ENCODE measurements at regions not wholly inside any gene's neighbourhood (a gene's known extent, or its start where the extent isn't known, plus 50 kb on each side); places are given as distances from the start of the nearest gene placed in this dataset.

DNA sequence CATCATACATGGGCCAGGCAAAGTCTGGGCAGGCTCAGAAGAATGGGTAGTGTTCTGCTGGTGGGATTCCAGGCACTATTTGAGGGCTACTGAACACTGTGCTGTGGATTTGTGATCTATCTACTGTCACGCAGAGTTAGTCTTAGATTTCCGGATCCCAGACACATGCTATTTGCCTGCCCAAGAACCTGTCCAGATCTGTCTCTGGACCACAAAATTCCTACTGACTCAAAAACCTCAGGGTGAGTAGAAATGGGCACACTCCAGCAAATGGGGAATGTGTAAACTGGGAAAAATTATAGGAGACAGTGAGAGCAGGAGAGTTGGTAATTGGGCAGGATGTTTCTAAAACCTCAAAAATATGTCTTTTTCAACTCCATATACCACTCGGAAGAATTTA lies 129.9 kb downstream of the GALC start:
- no peaks in the 10 kb centered on the region for H3K9me2 ChIP-seq (replicated peaks; ENCODE audit: insufficient read depth, low read length)
- DNase-seq: no peak
- H3F3A ChIP-seq (ENCODE audit: insufficient read depth, low read length): no peaks in the 10 kb centered on the region
- no peaks in the 10 kb centered on the region for H3K36me3 ChIP-seq (replicated peaks; ENCODE audit: insufficient read depth, low read length)
- no peak overlapping the region for H3K4me3 ChIP-seq (ENCODE audit: low read length)
- no peak overlapping the region for H3K4me2 ChIP-seq (ENCODE audit: low read depth, low read length)
- TF ChIP-seq EZH2 (optimal IDR thresholded peaks at IDR 0.05; ENCODE audit: low read depth, low read length) (no peak), EZH2phosphoT487 (IDR thresholded peaks at IDR 0.05; ENCODE audit: low read length) (no peak)
- TF ChIP-seq, protein P1, sequence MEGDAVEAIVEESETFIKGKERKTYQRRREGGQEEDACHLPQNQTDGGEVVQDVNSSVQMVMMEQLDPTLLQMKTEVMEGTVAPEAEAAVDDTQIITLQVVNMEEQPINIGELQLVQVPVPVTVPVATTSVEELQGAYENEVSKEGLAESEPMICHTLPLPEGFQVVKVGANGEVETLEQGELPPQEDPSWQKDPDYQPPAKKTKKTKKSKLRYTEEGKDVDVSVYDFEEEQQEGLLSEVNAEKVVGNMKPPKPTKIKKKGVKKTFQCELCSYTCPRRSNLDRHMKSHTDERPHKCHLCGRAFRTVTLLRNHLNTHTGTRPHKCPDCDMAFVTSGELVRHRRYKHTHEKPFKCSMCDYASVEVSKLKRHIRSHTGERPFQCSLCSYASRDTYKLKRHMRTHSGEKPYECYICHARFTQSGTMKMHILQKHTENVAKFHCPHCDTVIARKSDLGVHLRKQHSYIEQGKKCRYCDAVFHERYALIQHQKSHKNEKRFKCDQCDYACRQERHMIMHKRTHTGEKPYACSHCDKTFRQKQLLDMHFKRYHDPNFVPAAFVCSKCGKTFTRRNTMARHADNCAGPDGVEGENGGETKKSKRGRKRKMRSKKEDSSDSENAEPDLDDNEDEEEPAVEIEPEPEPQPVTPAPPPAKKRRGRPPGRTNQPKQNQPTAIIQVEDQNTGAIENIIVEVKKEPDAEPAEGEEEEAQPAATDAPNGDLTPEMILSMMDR (IDR thresholded peaks at IDR 0.05; ENCODE audit: low read length): no peak
- no peaks in the 10 kb centered on the region for H4K20me1 ChIP-seq (ENCODE audit: insufficient read depth, low read length)
- H3K9me3 ChIP-seq (replicated peaks; ENCODE audit: insufficient read depth, low read length): no peaks in the 10 kb centered on the region
- H3K27ac ChIP-seq (ENCODE audit: low read length): no peak overlapping the region
- no peaks in the 10 kb centered on the region for H3K4me1 ChIP-seq (ENCODE audit: low read length)
- H3K9ac ChIP-seq (ENCODE audit: low read length): no peak overlapping the region
- H3K27me3 ChIP-seq (replicated peaks; ENCODE audit: insufficient read depth, low read length): no peaks in the 10 kb centered on the region
- no peaks in the 10 kb centered on the region for H3K79me2 ChIP-seq (ENCODE audit: low read length)
- H2AFZ ChIP-seq (ENCODE audit: low read length): no peak overlapping the region

DNA sequence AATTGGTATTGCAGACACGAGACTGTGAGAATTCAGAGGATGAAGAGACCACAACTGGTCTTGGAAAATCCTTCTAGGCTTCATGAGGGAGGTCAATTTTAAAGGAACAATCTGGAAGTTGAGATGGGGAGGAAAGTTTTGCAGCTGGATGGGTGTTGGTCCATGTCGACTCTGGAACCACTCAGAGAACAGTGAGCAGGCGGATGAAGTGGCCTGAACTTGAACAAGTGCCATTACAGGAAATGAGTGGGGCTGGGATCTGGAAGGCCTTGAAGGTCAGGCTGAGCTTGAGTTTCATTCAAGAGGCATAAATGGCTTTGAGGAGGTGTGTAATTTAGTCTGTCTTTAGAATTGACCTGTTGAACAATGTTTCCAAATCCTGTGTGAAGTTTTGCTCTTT lies 140.9 kb downstream of the GALC start:
- TF ChIP-seq, protein P1 (IDR thresholded peaks at IDR 0.05; ENCODE audit: low read length): no peak
- no peak for TF ChIP-seq EZH2 (optimal IDR thresholded peaks at IDR 0.05; ENCODE audit: low read depth, low read length)
- no peak for TF ChIP-seq EZH2phosphoT487 (IDR thresholded peaks at IDR 0.05; ENCODE audit: low read length)
- no peak overlapping the region for H3K9ac ChIP-seq (ENCODE audit: low read length)

DNA sequence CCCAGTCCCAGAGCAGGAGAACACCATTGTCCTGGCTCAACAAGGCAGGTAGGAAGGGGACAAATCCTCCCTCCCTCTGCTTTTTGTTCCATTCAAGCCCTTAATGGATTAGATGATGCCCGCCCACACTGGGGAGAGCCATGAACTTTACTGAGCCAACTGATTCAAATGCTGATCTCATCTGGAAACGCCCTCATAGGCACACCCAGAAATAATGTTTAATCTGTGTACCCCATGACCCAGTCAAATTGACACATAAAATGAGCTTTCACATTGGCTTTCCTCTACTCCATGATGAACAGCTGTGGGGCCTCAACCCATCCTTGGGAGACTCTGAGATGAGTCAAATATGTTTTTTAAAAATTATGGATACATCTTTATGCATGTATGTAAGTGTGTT lies 141.8 kb downstream of the GALC start:
- Histone ChIP-seq H3K4me3 (ENCODE audit: low read length) (no peak overlapping the region), H3K9ac (ENCODE audit: low read length) (no peak overlapping the region), H3K36me3 (replicated peaks; ENCODE audit: insufficient read depth, low read length) (no peaks in the 10 kb centered on the region), H3K79me2 (ENCODE audit: low read length) (no peaks in the 10 kb centered on the region), H3F3A (ENCODE audit: insufficient read depth, low read length) (no peaks in the 10 kb centered on the region), H3K4me2 (ENCODE audit: low read depth, low read length) (no peak overlapping the region), H2AFZ (ENCODE audit: low read length) (no peak overlapping the region), H3K27ac (ENCODE audit: low read length) (no peak overlapping the region), H3K27me3 (replicated peaks; ENCODE audit: insufficient read depth, low read length) (no peaks in the 10 kb centered on the region), H3K9me3 (replicated peaks; ENCODE audit: insufficient read depth, low read length) (no peaks in the 10 kb centered on the region), H3K9me2 (replicated peaks; ENCODE audit: insufficient read depth, low read length) (no peaks in the 10 kb centered on the region), H3K4me1 (ENCODE audit: low read length) (no peaks in the 10 kb centered on the region), H4K20me1 (ENCODE audit: insufficient read depth, low read length) (no peaks in the 10 kb centered on the region)
- TF ChIP-seq, protein P1 (IDR thresholded peaks at IDR 0.05; ENCODE audit: low read length): no peak
- TF ChIP-seq EZH2phosphoT487 (IDR thresholded peaks at IDR 0.05; ENCODE audit: low read length) (no peak), EZH2 (optimal IDR thresholded peaks at IDR 0.05; ENCODE audit: low read depth, low read length) (no peak)
- no peak for DNase-seq

More for the DNA sequence above, 140.9 kb downstream of the GALC start:
- no peak overlapping the region for H2AFZ ChIP-seq (ENCODE audit: low read length)
- DNase-seq: no peak
- H3K4me1 ChIP-seq (ENCODE audit: low read length): no peaks in the 10 kb centered on the region
- H3K9me3 ChIP-seq (replicated peaks; ENCODE audit: insufficient read depth, low read length): no peaks in the 10 kb centered on the region
- no peak overlapping the region for H3K4me3 ChIP-seq (ENCODE audit: low read length)
- no peaks in the 10 kb centered on the region for H3K79me2 ChIP-seq (ENCODE audit: low read length)
- H3F3A ChIP-seq (ENCODE audit: insufficient read depth, low read length): no peaks in the 10 kb centered on the region
- no peaks in the 10 kb centered on the region for H3K9me2 ChIP-seq (replicated peaks; ENCODE audit: insufficient read depth, low read length)
- H3K27me3 ChIP-seq (replicated peaks; ENCODE audit: insufficient read depth, low read length): no peaks in the 10 kb centered on the region
- H3K36me3 ChIP-seq (replicated peaks; ENCODE audit: insufficient read depth, low read length): no peaks in the 10 kb centered on the region
- no peak overlapping the region for H3K4me2 ChIP-seq (ENCODE audit: low read depth, low read length)
- H4K20me1 ChIP-seq (ENCODE audit: insufficient read depth, low read length): no peaks in the 10 kb centered on the region
- no peak overlapping the region for H3K27ac ChIP-seq (ENCODE audit: low read length)
